Epidermal melanocyte (primary cell): ENCODE measurements at regions not wholly inside any gene's neighbourhood (a gene's known extent, or its start where the extent isn't known, plus 50 kb on each side); places are given as distances from the start of the nearest gene placed in this dataset.

Experiments used
- DNase-seq: peaks from one replicate; pipeline ENCODE4 v3.0.0; 2011; ENCODE audit warnings: low spot score; ENCODE audit not compliant: insufficient read length

- no peak for DNase-seq
These were observed 341.8 kb downstream of the C12orf50 start for GRCh38 chr12:87687362-87687761.

- no peak for DNase-seq
These were observed 343.5 kb downstream of the C12orf50 start for GRCh38 chr12:87685696-87686095.

GRCh38 chr12:87679251-87679650 lies 349.9 kb downstream of the C12orf50 start:
- no peak for DNase-seq

GRCh38 chr12:87678453-87678852 lies 350.7 kb downstream of the C12orf50 start:
- DNase-seq = no peak

- no peak for DNase-seq
These were observed 352.5 kb downstream of the C12orf50 start for GRCh38 chr12:87676731-87677130.

- no peak for DNase-seq
These were observed 357.4 kb downstream of the C12orf50 start for GRCh38 chr12:87671757-87672156.

- no peak for DNase-seq
These were observed 358.8 kb downstream of the C12orf50 start for GRCh38 chr12:87670448-87670847.

- DNase-seq = no peak
These were observed 361.8 kb downstream of the C12orf50 start for GRCh38 chr12:87667378-87667777.

GRCh38 chr12:87661786-87662377 lies 367.3 kb downstream of the C12orf50 start:
- no peak for DNase-seq

GRCh38 chr12:87660987-87661774 lies 368.0 kb downstream of the C12orf50 start:
- no peak for DNase-seq

GRCh38 chr12:87660291-87660690 lies 368.9 kb downstream of the C12orf50 start:
- DNase-seq = no peak

GRCh38 chr12:87656311-87656710 lies 372.9 kb downstream of the C12orf50 start:
- DNase-seq = no peak

- no peak for DNase-seq
These were observed 377.4 kb downstream of the C12orf50 start for GRCh38 chr12:87651670-87652425.

- DNase-seq = no peak
These were observed 387.0 kb downstream of the C12orf50 start for GRCh38 chr12:87642245-87642644.

GRCh38 chr12:87618199-87618598 lies 411.0 kb downstream of the C12orf50 start:
- DNase-seq = no peak

GRCh38 chr12:87612996-87613395 lies 416.2 kb downstream of the C12orf50 start:
- no peak for DNase-seq

GRCh38 chr12:87608321-87608720 lies 420.9 kb downstream of the C12orf50 start:
- no peak for DNase-seq

GRCh38 chr12:87603727-87604126 lies 425.5 kb downstream of the C12orf50 start:
- no peak for DNase-seq

GRCh38 chr12:87599459-87599858 lies 429.7 kb downstream of the C12orf50 start:
- DNase-seq = no peak

GRCh38 chr12:87597114-87597513 lies 432.1 kb downstream of the C12orf50 start:
- no peak for DNase-seq

- DNase-seq = no peak
These were observed 432.6 kb downstream of the C12orf50 start for GRCh38 chr12:87596636-87597035.

GRCh38 chr12:87596134-87596533 lies 433.1 kb downstream of the C12orf50 start:
- no peak for DNase-seq
